ENCODE measurements at regions not wholly inside any gene's neighbourhood (a gene's known extent, or its start where the extent isn't known, plus 50 kb on each side); places are given as distances from the start of the nearest gene placed in this dataset.

DNA sequence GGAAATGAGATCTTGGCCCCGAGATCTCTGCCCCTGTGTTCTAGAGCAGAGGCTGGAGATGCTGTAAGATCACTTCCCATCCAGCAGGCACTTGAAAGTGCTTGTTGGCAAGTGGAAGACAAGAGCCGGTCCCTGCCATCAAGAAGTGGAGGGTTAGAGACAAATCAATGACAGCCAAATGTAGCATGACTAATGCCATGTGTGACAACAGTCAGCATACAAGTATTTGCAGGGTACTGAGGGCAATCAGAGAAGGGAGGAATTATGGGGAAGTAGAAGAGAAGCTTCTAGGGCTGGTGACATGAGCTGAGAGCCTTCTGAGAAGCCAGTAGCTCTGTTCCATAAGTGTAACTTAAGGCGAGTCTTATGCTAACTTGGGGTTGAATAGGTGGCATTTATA is 58.6 kb downstream of the TMEM17 start:
- DNase-seq (ENCODE audit: low spot score): no peak

DNA sequence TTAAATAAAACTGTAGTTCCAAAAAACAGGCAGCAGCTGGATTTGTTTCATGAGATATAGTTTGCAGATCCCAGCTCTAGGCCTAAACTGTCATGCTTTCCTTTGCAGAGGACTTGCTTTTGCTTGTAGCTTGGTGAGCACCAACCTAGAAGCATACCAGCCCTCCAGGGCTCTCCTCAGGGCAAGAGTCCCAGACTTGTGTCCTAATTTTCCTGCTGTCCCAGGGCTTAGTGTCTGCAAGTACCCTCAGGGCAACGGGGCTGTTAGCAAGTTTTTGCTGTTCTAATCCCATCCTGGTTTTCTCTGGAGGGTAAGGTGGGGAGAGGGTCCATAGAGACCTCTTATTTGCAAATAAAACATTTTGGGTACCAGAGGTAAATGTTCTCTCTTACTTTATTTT is 59.5 kb downstream of the TMEM17 start:
- DNase-seq (ENCODE audit: low spot score): no peak

DNA sequence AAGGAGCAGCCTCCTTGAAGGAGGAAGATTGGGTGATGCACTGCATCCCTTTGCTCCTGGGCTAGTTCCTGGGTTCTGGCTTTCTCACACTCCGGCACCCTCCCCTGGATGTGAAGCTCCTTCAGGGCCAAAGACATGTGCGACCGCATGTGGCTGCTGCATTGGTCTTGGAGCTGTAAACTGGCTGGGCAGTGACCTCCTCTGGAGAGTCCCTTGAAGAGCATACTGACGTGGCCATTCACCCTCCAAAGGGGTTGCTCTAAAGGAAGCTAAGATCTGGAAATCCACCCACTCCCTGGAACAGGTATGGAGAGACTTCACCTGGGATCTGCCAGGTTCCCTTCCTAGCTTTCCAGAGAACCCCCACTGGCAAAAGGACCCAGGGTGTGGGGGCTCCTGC is 62.1 kb downstream of the TMEM17 start:
- no peak for DNase-seq (ENCODE audit: low spot score)

DNA sequence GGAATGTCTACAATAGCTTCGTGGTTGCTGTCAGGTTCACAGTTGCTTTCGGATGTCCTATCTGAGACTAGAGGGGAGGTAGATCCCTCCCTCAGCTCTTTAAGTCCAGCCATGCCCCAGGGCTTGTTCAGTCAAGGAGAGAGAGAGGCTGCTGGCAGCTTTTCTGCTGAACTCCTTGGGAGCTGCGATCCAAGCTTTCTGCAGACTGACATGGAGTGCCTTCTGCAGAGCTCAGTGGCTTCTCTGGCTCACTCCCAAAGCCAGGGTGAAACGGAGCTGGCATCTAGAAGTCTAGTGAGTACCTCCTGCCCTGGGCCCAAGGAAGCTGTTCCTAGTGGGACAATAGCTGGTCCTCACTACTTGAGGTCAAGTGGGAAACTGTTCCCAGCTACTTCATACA is 62.5 kb downstream of the TMEM17 start:
- no peak for DNase-seq (ENCODE audit: low spot score)

DNA sequence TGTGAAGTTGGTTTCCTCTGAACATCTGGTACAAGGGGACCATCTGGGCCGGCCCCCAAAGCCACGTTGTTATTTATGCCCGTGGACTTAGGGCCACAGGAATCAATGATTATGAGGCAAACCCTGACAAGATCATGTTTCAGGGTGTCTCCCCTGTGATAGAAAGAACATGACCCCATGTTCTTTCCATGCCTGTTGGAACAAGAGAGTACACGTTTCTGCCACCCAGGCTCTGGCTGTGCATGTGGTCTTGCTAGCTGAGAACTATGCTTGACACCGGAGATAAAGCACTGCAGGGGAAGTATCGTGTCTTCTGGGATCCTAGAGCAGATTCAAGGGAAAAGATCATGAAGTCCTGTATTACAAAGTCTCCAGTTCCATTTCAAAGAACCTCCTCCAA is 64.2 kb downstream of the TMEM17 start:
- no peak for DNase-seq (ENCODE audit: low spot score)

DNA sequence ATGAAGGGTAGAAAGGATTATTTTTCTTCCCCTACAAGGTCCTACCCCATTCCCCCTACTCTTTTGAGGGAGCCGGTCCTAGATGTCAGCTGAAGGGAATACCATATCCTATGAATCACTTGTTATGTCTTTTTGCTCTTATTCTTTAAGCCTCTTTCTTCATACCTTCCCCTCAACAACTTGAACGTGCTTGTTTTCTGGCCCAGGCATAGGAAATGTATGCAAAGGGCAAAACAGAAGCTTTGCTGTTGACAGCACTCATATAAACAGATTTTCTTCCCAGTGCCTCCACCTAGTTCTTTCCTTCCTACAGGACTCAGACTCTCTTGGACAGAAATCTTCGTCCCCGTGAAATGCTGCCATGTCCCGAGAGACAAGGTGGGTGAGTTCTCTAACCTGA is 64.6 kb downstream of the TMEM17 start:
- DNase-seq (ENCODE audit: low spot score): no peak

DNA sequence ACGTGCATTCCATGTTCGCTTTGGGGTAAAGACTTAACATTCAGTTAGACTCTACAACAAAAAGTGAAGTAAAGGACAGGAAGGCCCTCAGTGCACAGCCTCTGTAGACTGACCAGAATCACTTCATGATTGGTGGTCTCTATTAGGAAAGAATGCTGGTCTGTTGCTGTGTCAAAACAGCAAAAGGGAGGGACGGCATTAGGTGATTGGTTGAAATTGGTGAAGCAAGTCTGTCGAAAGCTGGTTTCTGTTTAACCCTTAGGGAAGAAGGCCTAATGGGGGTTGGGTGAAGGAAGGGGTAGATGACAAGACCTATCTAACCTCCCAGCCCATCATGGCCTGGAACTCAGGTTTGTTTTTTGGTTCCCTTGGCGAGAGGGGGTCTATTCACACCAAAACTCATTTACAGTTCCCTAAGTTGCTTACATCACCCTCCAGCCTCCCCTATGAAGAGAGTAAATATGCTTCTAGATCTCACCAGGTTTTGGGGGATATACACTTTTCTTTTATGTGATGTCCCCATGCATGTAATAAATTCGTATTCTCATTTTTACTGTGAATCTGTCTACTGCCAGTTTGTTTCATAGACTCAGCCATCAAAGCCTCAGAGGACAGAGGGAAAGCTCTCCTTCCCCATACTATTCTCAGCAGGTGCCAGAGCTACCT is 65.6 kb downstream of the TMEM17 start:
- no peak for DNase-seq (ENCODE audit: low spot score)

DNA sequence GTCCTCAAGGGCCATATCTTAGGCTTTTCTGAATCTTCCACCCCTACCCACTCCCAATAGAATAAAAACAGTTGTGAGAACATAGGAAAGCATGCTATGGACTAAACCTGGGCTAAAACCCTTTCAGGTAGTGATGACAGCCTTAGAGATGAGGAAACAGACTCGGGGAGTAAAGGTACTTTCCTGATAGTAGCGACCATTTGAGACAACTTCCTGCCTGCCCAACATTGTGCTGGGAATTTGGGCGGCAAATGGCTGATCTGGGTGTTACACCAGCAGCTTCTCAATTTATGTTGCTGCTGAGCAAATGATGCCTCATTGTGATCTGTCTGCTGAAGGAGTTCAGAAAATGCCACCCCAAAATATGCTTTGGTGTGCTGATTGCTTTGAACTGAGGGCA is 66.6 kb downstream of the TMEM17 start:
- DNase-seq (ENCODE audit: low spot score): no peak

DNA sequence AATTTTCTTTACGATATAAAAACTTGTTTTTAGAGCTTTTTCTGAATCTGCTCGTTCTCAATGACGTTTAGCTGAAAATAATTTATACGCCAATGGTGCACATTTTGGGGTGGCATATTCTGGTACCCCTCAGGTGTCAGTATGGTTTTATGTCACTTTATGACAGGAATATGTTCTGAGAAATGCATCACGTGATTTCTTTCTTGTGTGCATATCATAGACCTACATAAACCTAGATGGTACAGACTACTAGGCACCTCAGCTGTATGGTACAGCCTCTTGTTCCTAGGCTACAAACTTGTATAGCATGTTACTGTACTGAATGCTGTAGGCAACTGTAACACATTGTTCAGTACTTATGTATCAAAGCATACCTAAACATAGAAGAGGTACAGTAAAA is 68.2 kb downstream of the TMEM17 start:
- no peak for DNase-seq (ENCODE audit: low spot score)

DNA sequence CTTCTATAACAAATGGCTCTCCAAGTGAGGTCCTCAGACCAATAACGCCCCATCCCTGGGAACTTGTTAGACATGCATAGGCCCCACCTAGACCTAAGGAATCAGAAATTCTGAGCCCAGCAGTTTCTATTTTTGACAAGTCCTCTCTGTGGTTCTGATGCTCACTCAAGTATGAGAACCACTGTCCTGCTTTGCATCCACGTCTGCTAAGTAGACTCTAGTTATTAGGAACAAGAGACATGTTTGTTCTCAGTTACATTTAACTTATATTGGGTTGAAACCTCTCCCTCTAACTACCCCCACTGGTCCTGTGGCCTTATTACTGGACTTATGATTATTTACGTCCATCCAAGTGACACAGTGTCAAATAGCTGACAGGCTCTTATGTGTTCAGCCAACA is 70.3 kb downstream of the TMEM17 start:
- DNase-seq (ENCODE audit: low spot score): no peak

DNA sequence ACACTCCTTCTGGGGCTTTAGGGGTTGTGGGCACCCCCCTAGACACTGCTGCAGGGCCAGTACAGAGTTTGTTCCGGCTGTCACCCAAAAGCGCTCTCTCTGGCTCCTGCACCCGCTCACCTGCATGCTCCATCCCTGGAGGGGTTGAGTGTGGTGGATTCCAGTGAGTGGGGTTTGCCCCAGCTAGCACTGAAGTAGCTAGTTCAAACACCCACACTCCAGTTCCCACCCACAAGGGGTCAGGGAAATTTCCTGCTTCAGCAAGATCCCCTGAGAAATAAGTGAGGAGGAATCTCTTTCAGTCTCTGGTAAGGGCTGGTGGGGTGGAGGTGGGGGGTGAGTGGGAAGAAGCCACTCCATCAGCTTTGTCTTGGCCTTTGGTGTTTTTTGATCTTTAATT is 73.6 kb downstream of the TMEM17 start:
- DNase-seq (ENCODE audit: low spot score): no peak

DNA sequence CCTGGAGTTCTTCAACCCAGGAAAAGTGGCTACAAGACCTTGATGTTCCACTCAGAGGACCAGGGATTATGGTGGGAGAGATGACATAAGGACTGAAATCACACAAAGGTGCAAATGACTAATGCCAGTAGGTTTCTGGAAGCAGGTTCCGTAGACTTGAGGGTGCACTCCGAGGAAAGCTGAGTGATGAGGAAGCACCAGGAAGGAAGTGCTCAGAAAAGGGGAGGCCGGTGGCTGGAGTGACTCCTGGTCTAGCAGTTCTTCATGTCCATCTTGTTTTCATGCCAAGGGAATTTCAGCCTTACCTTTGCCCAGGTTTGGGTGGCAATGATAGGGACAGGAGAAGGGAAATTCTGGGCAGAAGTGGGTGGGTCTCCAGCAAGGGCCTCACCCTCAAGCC is 74.5 kb downstream of the TMEM17 start:
- no peak for DNase-seq (ENCODE audit: low spot score)

DNA sequence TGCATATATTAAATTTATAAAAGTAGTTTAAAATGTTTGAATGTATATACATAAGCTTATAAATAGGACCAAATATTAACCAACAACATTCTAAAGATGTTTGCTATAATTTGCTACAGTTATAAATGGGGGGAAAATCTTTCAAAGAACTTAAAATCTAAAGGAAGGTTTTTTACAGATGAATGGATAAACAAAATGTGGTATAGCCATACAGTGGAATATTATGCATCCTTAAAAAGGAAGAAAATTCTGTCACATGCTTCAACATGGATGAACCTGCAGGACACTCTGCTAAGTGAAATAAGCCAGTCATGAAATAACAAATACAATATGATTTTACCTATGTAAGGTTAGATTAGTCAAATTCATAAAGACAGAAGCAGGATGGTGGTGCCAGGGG is 75.8 kb downstream of the TMEM17 start:
- DNase-seq (ENCODE audit: low spot score): no peak

DNA sequence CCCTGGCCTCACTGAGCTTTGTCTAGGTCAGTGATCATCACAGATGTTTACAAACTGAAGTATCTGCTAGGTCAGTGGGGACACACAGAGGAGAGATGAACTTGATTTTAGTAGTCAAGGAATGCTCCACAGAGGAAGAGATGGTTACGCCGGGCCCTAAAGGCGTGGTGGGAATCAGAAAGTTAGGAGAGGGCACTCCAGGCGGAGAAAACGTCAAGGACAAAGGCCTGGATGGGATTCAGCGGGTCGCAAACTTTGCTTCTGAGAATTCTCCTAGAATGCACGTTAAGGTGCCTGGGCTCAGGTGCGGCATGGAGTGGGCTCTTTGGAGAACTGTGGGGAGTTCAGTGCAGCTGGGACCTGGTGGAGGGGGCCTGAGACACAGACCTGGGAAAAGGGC is 78.8 kb downstream of the TMEM17 start:
- DNase-seq (ENCODE audit: low spot score): no peak

DNA sequence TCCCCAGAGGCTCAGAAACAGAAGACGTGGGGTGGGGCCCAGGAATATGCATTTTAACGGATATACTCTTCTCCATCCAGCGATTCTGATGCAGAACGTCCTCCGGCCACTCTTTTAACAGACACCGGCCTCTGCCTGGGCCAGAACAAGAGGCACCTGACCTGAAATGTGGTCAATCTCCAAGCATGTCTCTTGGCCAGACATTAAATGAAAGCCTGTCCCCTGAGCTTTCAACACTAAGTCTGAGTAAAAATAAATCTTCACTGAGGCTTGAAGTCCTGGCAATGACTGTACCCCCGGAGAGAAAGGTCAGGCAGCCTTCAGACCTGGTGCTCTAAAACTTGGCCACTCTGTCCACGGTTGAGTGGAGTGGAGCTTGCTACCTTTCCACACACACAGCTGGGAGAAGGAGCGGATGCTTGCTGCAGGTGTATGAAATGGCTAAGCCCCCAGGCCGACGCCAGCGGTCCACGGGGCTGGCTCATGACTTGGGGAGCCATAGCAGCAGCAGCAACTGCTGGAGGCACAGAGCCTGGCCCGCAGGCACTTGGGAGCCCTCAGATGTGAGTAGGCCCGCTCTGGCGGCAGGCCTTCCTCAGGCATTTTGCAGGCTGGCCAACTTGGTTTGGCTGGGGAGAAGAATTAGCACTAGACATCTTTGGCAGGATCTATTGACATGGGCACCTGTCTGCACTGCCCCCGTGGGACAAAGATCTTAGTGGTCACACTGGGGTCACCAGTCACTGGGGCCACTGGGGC is 79.7 kb downstream of the TMEM17 start:
- no peak for DNase-seq (ENCODE audit: low spot score)

DNA sequence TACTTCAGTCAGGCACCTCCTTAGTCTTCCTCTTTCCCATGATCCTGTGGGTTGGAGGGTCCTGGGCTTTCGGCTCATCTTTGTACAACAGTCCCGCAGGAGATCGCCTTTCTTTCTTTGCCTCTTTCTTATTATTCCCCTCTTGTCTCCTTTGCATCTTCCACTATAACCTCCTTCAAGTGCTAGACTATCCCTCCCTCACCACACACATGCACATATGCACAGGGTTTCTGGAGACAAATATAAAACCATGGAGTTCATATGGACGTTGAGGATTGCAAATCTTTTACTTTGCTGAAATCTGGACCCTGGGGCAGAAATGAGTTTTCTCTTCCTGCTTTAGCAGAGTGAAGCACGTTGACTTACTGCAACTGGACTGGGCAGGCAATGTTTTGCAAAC is 80.3 kb downstream of the TMEM17 start:
- DNase-seq (ENCODE audit: low spot score): no peak

DNA sequence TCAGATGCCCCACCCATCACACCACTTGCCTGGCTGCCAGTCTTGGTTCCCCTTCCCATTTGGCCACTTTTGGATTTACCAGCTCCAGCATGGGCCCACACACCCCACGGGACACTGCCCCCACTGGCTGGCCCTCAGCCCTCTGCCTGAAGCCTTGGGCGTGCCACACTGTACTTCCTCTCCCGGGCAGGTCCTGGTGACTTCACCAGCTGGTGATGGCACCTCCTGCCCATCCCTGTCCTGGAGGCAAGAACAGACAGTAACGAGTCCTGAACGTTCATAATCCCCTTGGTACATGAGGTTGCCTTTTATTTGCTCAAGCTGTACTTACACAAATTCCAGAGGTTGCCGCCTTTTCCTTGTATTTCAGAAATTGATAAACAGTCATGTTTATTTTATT is 81.1 kb downstream of the TMEM17 start:
- no peak for DNase-seq (ENCODE audit: low spot score)

DNA sequence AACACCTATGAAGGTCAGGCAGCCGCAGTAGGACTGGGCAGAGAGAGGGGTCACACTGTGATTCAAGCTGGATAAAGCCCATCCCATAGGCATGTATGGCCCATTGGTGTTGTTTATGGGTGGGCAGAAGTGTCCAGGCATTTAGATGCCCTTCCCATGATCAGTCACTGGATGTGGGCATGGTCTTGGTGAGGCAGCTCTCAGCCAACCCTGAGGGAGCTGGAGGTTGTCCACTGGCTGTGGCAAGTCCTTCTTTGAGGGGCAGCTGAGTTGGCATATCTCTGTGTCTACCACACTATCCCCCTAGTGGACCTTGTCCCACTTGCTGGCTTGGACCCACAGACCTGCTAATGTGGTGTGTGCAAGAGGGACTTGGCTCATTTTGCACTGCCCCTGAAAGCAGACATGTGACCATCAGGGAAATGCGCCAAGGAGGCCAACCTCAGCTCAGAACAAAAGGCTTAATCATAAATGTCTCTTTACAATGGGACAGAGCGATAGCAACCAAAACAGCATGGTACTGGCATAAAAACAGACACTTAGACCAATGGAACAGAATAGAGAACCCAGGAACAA is 82.0 kb downstream of the TMEM17 start:
- DNase-seq (ENCODE audit: low spot score): no peak

DNA sequence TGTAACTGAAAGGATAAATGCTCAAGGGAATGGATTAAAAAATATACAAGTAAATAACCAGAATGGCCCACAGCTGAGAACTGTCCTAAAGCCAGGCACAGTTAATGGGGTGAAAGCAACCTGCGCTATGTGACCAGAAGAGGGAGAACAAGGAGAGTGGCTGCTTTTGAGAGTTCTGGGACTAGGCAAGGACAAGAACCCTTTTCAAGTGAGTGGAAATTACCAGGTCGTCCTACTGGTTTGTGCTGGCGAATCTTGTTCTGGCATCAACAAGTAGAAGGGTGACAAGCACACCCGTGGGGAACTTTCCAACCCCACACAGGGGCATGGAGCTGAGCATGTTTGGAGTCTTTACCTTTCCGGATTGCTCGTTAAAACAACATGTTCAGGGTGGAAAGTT is 82.8 kb downstream of the TMEM17 start:
- no peak for DNase-seq (ENCODE audit: low spot score)

DNA sequence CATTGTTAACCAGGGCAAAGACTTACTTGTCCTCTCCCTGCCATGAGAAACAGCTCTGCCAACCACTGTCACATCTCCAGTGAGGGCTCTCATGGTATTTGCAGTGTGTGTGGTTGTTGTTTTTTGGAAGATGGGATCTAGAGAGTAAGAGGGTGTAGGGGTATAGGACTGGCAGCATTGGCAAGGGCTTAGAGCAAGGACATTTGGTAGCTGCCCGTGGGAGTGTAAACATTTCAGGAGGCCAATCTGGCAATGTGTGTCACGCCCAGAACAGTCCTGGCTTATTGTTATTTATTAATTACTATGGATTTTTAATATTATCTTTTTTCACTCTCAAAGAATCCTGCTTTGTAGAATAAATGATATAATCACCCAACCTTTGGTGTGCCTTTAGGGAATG is 90.5 kb downstream of the TMEM17 start:
- no peak for DNase-seq (ENCODE audit: low spot score)

DNA sequence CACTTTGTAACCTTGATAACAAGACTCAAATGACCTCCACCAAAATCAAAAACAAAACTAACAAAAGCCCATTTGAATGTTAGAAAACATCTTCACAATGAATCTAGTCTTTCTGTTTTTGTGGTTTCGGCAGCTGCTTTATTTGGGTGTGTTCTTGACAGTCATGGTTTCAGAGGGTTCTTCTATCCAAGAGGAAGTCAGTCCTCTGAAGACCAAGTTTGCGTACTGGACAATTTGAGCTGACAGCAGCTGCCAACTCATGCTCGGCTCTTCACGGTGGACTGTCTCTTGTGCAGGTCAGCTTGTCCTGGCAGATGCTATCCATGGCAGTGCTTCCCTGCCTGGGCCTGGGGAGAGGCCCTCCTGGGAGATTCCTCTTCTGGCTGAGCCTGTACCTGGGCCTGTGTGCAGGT is 91.0 kb downstream of the TMEM17 start:
- DNase-seq (ENCODE audit: low spot score): no peak

DNA sequence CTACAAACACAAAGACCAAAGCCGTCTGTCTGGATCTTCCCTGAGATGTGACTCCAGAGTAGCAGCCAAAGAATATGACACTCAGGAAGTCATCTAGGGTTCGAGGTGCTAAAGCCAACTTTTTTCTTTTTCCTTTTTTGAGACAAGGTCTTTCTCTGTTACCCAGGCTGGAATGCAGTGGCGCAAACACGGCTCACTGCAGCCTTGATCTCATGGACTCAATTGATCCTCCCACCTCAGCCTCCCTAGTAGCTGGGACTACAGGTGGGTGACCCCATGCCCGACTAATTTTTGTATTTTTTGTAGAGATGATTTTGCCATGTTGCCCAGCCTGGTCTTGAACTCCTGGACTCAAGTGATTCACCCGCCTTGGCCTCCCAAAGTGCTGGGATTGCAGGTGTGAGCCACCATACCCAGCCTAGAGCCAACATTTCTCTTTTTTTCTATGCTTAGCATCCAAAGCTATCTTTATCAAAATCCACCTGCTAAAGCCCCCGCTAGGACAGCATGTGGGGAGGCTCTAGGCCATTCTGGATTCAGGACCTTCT is 92.8 kb downstream of the TMEM17 start:
- DNase-seq (ENCODE audit: low spot score): no peak

DNA sequence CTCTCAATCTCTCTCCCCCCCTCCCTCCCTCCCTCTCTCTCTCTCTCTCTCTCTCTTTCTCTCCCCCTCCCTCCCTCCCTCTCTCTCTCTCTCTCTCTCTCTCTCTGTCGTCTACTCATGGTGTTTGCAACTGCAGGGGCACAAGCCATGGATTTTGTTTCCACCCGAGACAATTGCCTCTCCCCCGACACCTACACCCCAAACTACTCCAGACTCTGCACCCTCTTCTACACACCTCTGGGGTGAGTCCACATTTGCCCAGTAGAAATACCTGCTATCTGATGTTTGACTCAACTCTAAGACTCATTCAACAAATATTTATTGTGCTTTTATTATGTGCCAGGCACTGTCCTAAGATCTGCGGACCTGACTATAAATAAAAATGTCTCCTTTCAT is 93.7 kb downstream of the TMEM17 start:
- no peak for DNase-seq (ENCODE audit: low spot score)

All from activated CD4-positive, alpha-beta T cell treated with anti-CD3 and anti-CD28 coated beads, Interleukin-2, Interleukin-4, amounts not matched to agents 100 ng/mL and 50 ng/mL, durations not matched to agents 16 hours and 8 hours (primary cell).